ENCODE measurements at regions not wholly inside any gene's neighbourhood (a gene's known extent, or its start where the extent isn't known, plus 50 kb on each side); places are given as distances from the start of the nearest gene placed in this dataset.

DNA sequence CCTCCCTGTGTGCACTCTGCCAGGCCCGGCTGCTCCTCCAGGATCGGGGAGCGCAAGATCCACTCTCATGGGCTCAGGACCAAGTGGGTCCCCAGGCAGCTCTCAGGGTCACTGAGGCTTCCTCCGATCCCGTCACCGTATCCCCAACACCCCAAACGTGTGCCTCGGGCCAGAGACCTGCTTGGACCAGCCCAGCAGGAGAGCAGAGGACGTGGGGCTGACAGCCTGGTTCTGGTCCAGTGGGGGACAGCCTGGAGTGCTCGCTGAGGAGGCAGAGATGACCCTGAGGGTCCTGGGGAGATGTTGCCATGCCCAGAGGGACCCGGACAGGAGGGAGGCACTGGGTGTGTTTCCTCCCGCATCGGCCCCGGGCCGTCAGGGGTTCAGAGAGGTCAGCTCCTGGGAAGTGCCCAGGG is 1402.6 kb downstream of the BRD1 start:
- TF ChIP-seq, protein P1, sequence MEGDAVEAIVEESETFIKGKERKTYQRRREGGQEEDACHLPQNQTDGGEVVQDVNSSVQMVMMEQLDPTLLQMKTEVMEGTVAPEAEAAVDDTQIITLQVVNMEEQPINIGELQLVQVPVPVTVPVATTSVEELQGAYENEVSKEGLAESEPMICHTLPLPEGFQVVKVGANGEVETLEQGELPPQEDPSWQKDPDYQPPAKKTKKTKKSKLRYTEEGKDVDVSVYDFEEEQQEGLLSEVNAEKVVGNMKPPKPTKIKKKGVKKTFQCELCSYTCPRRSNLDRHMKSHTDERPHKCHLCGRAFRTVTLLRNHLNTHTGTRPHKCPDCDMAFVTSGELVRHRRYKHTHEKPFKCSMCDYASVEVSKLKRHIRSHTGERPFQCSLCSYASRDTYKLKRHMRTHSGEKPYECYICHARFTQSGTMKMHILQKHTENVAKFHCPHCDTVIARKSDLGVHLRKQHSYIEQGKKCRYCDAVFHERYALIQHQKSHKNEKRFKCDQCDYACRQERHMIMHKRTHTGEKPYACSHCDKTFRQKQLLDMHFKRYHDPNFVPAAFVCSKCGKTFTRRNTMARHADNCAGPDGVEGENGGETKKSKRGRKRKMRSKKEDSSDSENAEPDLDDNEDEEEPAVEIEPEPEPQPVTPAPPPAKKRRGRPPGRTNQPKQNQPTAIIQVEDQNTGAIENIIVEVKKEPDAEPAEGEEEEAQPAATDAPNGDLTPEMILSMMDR (IDR thresholded peaks at IDR 0.05; ENCODE audit: insufficient read depth, low read length, severe bottlenecking): no peak
- Histone ChIP-seq H3K27me3 (ENCODE audit: control insufficient read depth, insufficient read depth, low read length) (no peaks in the 10 kb centered on the region), H3K36me3 (ENCODE audit: control insufficient read depth, insufficient read depth, low read length) (no peaks in the 10 kb centered on the region), H3K4me3 (ENCODE audit: low read depth, low read length) (no peak overlapping the region)
- no peak for FAIRE-seq
- no peak for DNase-seq (ENCODE audit: low read depth)

- Histone ChIP-seq H3K4me3 (ENCODE audit: low read depth, low read length) (no peak overlapping the region), H3K36me3 (ENCODE audit: control insufficient read depth, insufficient read depth, low read length) (no peaks in the 10 kb centered on the region), H3K27me3 (ENCODE audit: control insufficient read depth, insufficient read depth, low read length) (no peaks in the 10 kb centered on the region)
- DNase-seq (ENCODE audit: low read depth) (no peak), FAIRE-seq (no peak)
- TF ChIP-seq, protein P1 (IDR thresholded peaks at IDR 0.05; ENCODE audit: insufficient read depth, low read length, severe bottlenecking): no peak
Observed at GRCh38 chr22:48424661-48425060, 1403.0 kb downstream of the BRD1 start.

GRCh38 chr22:48424201-48424627 is 1403.5 kb downstream of the BRD1 start:
- TF ChIP-seq, protein P1 (IDR thresholded peaks at IDR 0.05; ENCODE audit: insufficient read depth, low read length, severe bottlenecking): no peak
- no peak for FAIRE-seq
- no peak for DNase-seq (ENCODE audit: low read depth)
- H3K36me3 ChIP-seq (ENCODE audit: control insufficient read depth, insufficient read depth, low read length): no peaks in the 10 kb centered on the region
- no peaks in the 10 kb centered on the region for H3K27me3 ChIP-seq (ENCODE audit: control insufficient read depth, insufficient read depth, low read length)
- no peak overlapping the region for H3K4me3 ChIP-seq (ENCODE audit: low read depth, low read length)

GRCh38 chr22:48423481-48423911 is 1404.2 kb downstream of the BRD1 start:
- Histone ChIP-seq H3K36me3 (ENCODE audit: control insufficient read depth, insufficient read depth, low read length) (no peaks in the 10 kb centered on the region), H3K27me3 (ENCODE audit: control insufficient read depth, insufficient read depth, low read length) (no peaks in the 10 kb centered on the region), H3K4me3 (ENCODE audit: low read depth, low read length) (no peak overlapping the region)
- DNase-seq (ENCODE audit: low read depth): no peak
- TF ChIP-seq, protein P1 (IDR thresholded peaks at IDR 0.05; ENCODE audit: insufficient read depth, low read length, severe bottlenecking): no peak
- FAIRE-seq: no peak

DNA sequence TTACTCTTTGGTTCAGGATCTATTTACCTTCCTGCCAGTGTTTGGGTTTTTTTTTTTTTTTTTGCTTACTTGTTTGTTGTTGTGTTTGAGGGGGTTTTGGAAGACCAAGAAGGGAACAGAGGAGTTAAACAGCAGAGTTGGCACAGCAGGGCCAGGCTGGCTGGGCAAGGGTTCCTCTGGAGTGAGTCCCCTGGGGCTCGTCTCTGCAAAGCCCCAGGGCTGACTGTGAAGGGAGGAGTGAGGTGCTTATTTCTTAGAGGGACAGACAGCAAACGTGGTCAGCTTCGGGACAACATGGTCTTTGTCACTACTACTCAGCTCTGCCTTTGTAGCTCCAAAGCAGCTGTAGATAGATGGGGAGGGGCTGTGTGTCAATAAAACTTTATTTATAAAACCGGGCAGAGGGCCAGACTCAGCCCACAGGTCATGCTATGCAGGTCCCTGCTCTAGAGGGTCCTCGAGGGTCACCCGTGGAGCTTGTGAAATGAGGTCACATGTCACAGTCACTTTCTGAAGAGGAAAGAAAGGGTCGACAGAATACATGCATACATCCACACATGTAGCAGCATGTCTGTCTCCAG is 1404.7 kb downstream of the BRD1 start:
- H3K36me3 ChIP-seq (ENCODE audit: control insufficient read depth, insufficient read depth, low read length): no peaks in the 10 kb centered on the region
- no peaks in the 10 kb centered on the region for H3K27me3 ChIP-seq (ENCODE audit: control insufficient read depth, insufficient read depth, low read length)
- DNase-seq (ENCODE audit: low read depth): no peak
- H3K4me3 ChIP-seq (ENCODE audit: low read depth, low read length): no peak overlapping the region
- TF ChIP-seq, protein P1 (IDR thresholded peaks at IDR 0.05; ENCODE audit: insufficient read depth, low read length, severe bottlenecking): no peak
- FAIRE-seq: no peak

DNA sequence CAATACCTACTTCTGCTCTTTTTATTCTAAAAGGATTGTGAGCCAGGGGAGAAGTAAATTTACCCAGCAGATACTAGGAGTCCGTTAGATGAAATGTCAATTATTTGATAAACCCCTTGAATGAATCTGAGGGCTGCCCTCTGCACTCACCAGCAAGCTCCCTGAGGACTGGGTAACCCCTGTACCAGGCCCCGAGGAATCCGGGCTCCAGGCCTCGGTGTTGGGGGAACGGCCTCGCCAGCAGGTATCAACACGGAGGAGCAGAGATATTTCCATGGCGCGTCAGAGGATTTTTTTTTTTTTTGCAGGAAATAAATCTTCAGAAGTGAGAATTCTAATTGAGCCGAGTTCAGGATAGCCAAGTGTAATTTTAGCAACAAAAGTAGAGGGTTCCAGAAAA is 1408.8 kb downstream of the BRD1 start:
- Histone ChIP-seq H3K36me3 (ENCODE audit: control insufficient read depth, insufficient read depth, low read length) (no peaks in the 10 kb centered on the region), H3K4me3 (ENCODE audit: low read depth, low read length) (no peak overlapping the region), H3K27me3 (ENCODE audit: control insufficient read depth, insufficient read depth, low read length) (no peaks in the 10 kb centered on the region)
- DNase-seq (ENCODE audit: low read depth): no peak
- no peak for FAIRE-seq
- TF ChIP-seq, protein P1 (IDR thresholded peaks at IDR 0.05; ENCODE audit: insufficient read depth, low read length, severe bottlenecking): no peak

Data from bronchial epithelial cell (primary cell).